ENCODE measurements at regions not wholly inside any gene's neighbourhood (a gene's known extent, or its start where the extent isn't known, plus 50 kb on each side); places are given as distances from the start of the nearest gene placed in this dataset.

DNA sequence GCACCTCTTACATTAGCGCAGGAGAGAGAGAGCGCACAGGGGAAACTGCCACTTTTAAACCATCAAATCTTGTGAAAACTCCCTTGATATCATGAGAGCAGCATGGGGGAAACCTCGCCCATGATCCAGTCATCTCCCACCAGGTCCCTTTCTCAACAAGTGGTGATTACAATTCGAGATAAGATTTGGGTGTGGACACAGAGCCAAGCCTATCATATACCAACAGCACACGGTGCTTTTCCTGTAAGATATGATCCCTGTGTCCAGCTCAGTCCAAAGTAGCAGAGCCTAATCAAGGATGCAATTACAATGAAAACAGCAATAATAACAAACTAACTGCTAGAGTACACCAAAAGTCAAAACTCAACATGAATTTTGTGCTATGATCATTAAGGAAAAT lies 148.7 kb upstream of the TCF21 start:
- TF ChIP-seq SPI1 (IDR thresholded peaks at IDR 0.05; ENCODE audit: low read depth, low read length) = no peak
- TF ChIP-seq POLR2AphosphoS5 (IDR thresholded peaks at IDR 0.05; ENCODE audit: low read depth, low read length) = no peak

All from GM12891 (cell line).